ENCODE measurements at regions not wholly inside any gene's neighbourhood (a gene's known extent, or its start where the extent isn't known, plus 50 kb on each side); places are given as distances from the start of the nearest gene placed in this dataset.

GRCh38 chr1:2856676-2857375, 55.3 kb upstream of the TTC34 start:
- TF ChIP-seq CTCF (IDR thresholded peaks at IDR 0.05) (no peak), POLR2A (IDR thresholded peaks at IDR 0.05) (no peak)

Measured in body of pancreas (tissue), 4 donors.